ENCODE measurements at regions not wholly inside any gene's neighbourhood (a gene's known extent, or its start where the extent isn't known, plus 50 kb on each side); places are given as distances from the start of the nearest gene placed in this dataset.

- no peaks in the 10 kb centered on the region for H4K20me1 ChIP-seq (ENCODE audit: low read depth, low read length)
- H3K27ac ChIP-seq (ENCODE audit: low read depth, low read length) = no peak overlapping the region
- TF ChIP-seq, protein P1, sequence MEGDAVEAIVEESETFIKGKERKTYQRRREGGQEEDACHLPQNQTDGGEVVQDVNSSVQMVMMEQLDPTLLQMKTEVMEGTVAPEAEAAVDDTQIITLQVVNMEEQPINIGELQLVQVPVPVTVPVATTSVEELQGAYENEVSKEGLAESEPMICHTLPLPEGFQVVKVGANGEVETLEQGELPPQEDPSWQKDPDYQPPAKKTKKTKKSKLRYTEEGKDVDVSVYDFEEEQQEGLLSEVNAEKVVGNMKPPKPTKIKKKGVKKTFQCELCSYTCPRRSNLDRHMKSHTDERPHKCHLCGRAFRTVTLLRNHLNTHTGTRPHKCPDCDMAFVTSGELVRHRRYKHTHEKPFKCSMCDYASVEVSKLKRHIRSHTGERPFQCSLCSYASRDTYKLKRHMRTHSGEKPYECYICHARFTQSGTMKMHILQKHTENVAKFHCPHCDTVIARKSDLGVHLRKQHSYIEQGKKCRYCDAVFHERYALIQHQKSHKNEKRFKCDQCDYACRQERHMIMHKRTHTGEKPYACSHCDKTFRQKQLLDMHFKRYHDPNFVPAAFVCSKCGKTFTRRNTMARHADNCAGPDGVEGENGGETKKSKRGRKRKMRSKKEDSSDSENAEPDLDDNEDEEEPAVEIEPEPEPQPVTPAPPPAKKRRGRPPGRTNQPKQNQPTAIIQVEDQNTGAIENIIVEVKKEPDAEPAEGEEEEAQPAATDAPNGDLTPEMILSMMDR (IDR thresholded peaks at IDR 0.05; ENCODE audit: insufficient read depth, low read length, poor library complexity, severe bottlenecking) = no peak
- TF ChIP-seq EZH2phosphoT487 (conservative IDR thresholded peaks at IDR 0.05; ENCODE audit: low read length) = no peak
- no peaks in the 10 kb centered on the region for H3F3A ChIP-seq (ENCODE audit: insufficient read depth)
- no peak overlapping the region for H3K4me3 ChIP-seq (ENCODE audit: insufficient read depth, low read length, poor library complexity, severe bottlenecking)
- H3K9me3 ChIP-seq (ENCODE audit: insufficient read depth, low read length) = no peaks in the 10 kb centered on the region
- H3K9ac ChIP-seq (ENCODE audit: low read length) = no peak overlapping the region
- no peaks in the 10 kb centered on the region for H3K36me3 ChIP-seq (ENCODE audit: low read length)
- no peaks in the 10 kb centered on the region for H3K27me3 ChIP-seq (ENCODE audit: low read length)
- no peaks in the 10 kb centered on the region for H3K9me2 ChIP-seq (replicated peaks; ENCODE audit: insufficient read depth, low read length)
- no peak overlapping the region for H3K4me2 ChIP-seq (ENCODE audit: low read depth, low read length, poor library complexity, severe bottlenecking)
- H2AFZ ChIP-seq (ENCODE audit: low read depth, low read length, severe bottlenecking) = no peak overlapping the region
- H3K79me2 ChIP-seq (ENCODE audit: insufficient read depth, low read length) = no peaks in the 10 kb centered on the region
These were observed 76.6 kb upstream of the FAM169A start for GRCh38 chr5:74942622-74943286.

DNA sequence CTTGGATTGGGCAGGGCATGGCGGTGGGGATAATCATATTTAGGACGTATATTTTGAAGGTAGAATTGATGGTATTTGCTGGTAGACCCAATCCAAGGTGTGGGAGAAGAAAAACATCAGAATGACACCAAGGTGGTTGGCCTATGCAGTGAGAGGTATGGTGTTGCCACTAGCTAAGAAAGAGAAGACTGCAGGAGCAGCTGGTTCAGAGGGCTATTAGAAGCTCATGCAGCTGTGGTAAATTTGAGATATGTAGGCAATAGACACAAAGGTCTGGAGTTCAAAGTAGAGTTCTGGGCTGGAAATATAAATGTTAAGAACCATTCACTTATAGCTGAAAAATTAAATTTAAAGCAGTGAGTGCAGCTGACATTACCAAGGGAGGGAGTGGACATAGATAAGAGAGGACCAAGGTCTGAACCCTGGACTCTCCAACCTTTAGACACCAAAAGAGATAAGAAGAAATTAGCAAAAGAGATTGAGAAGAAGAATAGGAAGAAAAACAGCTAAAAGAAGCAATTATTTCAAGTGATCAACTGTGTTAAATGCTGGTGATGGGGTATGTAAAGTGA, 74.7 kb upstream of the FAM169A start:
- no peak overlapping the region for H3K4me3 ChIP-seq (ENCODE audit: insufficient read depth, low read length, poor library complexity, severe bottlenecking)
- no peaks in the 10 kb centered on the region for H3K9me2 ChIP-seq (replicated peaks; ENCODE audit: insufficient read depth, low read length)
- no peak overlapping the region for H3K27ac ChIP-seq (ENCODE audit: low read depth, low read length)
- H3K27me3 ChIP-seq (ENCODE audit: low read length) = no peaks in the 10 kb centered on the region
- H3K36me3 ChIP-seq (ENCODE audit: low read length) = no peaks in the 10 kb centered on the region
- no peak overlapping the region for H3K4me2 ChIP-seq (ENCODE audit: low read depth, low read length, poor library complexity, severe bottlenecking)
- H3K79me2 ChIP-seq (ENCODE audit: insufficient read depth, low read length) = no peaks in the 10 kb centered on the region
- TF ChIP-seq, protein P1 (IDR thresholded peaks at IDR 0.05; ENCODE audit: insufficient read depth, low read length, poor library complexity, severe bottlenecking) = no peak
- no peak for TF ChIP-seq EZH2phosphoT487 (conservative IDR thresholded peaks at IDR 0.05; ENCODE audit: low read length)
- no peaks in the 10 kb centered on the region for H4K20me1 ChIP-seq (ENCODE audit: low read depth, low read length)
- H3F3A ChIP-seq (ENCODE audit: insufficient read depth) = no peaks in the 10 kb centered on the region
- H3K9me3 ChIP-seq (ENCODE audit: insufficient read depth, low read length) = no peaks in the 10 kb centered on the region
- H3K9ac ChIP-seq (ENCODE audit: low read length) = no peak overlapping the region
- H2AFZ ChIP-seq (ENCODE audit: low read depth, low read length, severe bottlenecking) = no peak overlapping the region

DNA sequence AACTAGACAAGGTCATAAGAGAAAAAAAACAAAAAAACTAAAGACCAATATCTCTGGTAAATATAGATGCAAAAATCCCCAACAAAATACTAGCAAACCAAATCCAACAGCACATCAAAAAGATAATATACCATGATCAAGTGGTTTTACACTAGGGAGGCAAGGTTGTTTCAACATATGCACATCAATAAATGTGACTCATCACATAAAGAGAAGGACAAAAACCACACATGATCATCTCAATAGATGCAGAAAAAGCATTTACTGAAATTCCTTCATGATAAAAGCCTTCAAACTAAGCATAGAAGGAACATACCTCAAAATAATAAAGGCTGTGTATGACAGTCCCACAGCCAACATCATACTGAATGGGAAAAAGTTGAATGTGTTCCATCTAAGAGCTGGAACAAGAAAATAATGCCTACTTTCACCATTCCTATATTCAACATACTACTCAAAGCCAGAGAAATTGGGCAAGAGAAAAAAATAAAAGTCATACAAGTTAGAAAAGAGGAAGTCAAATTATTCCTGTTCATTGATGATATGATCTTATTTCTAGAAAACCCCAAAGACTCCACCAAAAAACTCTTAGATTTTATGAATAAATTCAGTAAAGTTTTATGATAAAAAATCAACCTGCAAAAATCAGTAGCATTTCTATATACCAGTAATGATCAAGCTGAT, 72.2 kb upstream of the FAM169A start:
- Histone ChIP-seq H3K4me2 (ENCODE audit: low read depth, low read length, poor library complexity, severe bottlenecking) (no peak overlapping the region), H3K36me3 (ENCODE audit: low read length) (no peaks in the 10 kb centered on the region), H4K20me1 (ENCODE audit: low read depth, low read length) (no peaks in the 10 kb centered on the region), H3K9ac (ENCODE audit: low read length) (no peak overlapping the region), H3K27ac (ENCODE audit: low read depth, low read length) (no peak overlapping the region), H3K9me2 (replicated peaks; ENCODE audit: insufficient read depth, low read length) (no peaks in the 10 kb centered on the region), H3K79me2 (ENCODE audit: insufficient read depth, low read length) (no peaks in the 10 kb centered on the region), H3K27me3 (ENCODE audit: low read length) (no peaks in the 10 kb centered on the region), H3K4me3 (ENCODE audit: insufficient read depth, low read length, poor library complexity, severe bottlenecking) (no peak overlapping the region), H3F3A (ENCODE audit: insufficient read depth) (no peaks in the 10 kb centered on the region), H3K9me3 (ENCODE audit: insufficient read depth, low read length) (no peaks in the 10 kb centered on the region), H2AFZ (ENCODE audit: low read depth, low read length, severe bottlenecking) (no peak overlapping the region)
- TF ChIP-seq EZH2phosphoT487 (conservative IDR thresholded peaks at IDR 0.05; ENCODE audit: low read length) = no peak
- TF ChIP-seq, protein P1 (IDR thresholded peaks at IDR 0.05; ENCODE audit: insufficient read depth, low read length, poor library complexity, severe bottlenecking) = no peak
